Epithelial cell of proximal tubule (primary cell): ENCODE measurements at regions not wholly inside any gene's neighbourhood (a gene's known extent, or its start where the extent isn't known, plus 50 kb on each side); places are given as distances from the start of the nearest gene placed in this dataset.
A peak's percentile ranks its signal among the peaks of the same experiment; 100 is the strongest.
"Not testable (repeated sequence)": the region's sequence is repeated elsewhere in the genome, so short reads cannot be mapped to it uniquely, and the experiment has no call there.

Experiments
- DNase-seq: peaks from one replicate; pipeline ENCODE4 v3.0.0-alpha.2; 2011; ENCODE audit warnings: low read depth
- H3K4me3 ChIP-seq: 2 replicates; pipeline ENCODE4 v1.5.1; 2011; ENCODE audit warnings: low read depth, mild to moderate bottlenecking, low read length
- TF ChIP-seq, protein P1 (sequence below): conservative IDR thresholded peaks from 2 replicates; pipeline ENCODE4 v1.5.1; 2012; ENCODE audit warnings: low read depth, mild to moderate bottlenecking, low read length

DNA sequence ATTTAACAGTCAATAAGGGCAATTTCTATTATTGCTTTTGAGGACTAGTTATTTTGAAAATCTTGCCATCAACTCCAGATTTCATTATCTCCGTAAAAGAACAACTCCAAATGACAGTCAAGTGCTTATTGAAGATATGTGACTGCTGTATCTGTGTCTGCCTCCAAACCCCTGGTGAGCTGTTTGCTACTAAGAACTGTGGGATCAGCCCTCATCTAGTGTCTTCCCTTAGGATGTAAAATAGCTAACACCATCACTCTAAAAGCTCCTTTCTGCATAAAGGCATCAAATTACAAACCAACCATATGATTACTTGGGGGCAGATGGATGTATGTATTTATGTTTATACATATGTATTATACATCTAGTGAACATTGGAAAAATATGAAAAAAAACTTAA is 70.8 kb upstream of the SLC13A1 start:
- no peak for DNase-seq
- TF ChIP-seq, protein P1, sequence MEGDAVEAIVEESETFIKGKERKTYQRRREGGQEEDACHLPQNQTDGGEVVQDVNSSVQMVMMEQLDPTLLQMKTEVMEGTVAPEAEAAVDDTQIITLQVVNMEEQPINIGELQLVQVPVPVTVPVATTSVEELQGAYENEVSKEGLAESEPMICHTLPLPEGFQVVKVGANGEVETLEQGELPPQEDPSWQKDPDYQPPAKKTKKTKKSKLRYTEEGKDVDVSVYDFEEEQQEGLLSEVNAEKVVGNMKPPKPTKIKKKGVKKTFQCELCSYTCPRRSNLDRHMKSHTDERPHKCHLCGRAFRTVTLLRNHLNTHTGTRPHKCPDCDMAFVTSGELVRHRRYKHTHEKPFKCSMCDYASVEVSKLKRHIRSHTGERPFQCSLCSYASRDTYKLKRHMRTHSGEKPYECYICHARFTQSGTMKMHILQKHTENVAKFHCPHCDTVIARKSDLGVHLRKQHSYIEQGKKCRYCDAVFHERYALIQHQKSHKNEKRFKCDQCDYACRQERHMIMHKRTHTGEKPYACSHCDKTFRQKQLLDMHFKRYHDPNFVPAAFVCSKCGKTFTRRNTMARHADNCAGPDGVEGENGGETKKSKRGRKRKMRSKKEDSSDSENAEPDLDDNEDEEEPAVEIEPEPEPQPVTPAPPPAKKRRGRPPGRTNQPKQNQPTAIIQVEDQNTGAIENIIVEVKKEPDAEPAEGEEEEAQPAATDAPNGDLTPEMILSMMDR = no peak
- H3K4me3 ChIP-seq = no peak overlapping the region

DNA sequence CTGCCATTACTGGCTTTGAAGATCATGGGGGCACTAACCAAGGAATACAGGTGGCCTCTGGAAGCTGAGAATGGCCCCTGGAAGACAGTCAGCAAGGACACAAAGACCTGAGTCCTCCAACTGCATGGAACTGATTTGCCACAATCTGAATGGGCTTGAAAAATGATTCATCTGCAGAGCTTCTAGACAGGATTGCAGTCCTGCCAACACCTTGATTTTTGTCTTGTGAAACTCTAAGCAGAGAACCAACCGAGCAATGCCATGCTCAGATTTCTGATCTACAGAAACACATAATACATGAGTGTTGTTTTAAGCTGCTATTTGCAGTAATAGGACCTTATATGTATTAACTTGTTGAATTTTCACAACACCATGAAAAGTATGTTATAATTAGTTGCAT is 66.1 kb upstream of the SLC13A1 start:
- DNase-seq = no peak
- TF ChIP-seq, protein P1 = no peak
- H3K4me3 ChIP-seq = no peak overlapping the region

DNA sequence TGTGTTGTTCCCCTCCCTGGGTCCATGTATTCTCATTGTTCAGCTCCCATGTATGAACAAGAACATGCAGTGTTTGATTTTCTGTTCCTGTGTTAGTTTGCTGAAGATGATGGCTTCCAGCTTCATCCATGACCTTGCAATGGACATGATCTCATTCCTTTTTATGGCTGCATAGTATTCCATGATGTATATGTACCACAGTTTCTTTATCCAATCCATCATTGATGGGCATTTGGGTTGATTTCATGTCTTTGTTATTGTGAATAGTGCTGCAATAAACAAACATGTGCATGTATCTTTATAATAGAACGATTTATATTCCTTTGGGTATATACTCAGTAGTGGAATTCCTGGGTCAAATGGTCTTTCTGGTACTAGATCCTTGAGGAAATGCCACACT is 65.1 kb upstream of the SLC13A1 start:
- H3K4me3 ChIP-seq, DNase-seq: not testable (repeated sequence)

DNA sequence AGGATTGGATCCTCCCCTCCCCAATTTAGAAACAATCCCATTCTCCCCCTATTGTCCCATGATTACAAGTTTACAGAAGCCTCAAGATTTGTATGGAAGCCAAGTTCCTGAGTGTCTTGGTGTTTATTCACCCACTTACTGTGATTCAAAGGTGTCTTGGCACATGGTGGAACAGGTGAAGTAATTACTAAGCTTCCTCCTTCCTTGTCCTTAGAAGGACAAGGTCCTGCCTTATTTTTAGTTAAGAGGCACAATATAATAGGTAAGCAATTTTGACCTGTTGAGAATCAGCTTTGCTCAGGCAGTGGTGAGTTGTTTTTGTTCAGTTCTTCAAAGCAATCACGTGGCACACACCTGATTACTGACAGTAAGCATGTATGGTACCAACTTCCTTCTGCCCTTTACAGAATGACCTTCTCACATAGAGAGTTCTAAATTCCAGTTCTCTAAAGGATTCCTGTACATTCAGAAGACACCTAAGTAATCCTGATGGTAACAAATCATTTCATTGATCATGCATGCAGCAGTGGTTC is 60.7 kb upstream of the SLC13A1 start:
- DNase-seq = peak; percentile 46
- TF ChIP-seq, protein P1 = no peak
- no peak overlapping the region for H3K4me3 ChIP-seq

DNA sequence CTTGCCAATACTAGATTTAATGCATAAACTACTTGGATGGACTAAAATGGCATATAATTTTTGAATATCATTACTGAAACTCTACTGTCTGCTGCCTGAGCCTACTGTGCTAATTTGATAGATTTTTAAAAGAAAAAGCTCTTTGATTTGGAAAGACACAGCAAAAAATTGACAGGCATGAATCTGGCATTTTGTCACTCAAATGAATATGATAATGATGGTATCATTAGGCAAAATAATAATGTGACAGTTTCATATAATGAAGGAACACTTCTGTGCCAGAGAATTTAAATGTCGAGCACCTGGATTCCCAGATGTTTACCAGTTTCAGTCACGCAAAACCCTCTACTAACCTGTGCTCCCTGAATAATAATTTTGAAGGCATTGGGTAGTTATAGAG is 60.0 kb upstream of the SLC13A1 start:
- H3K4me3 ChIP-seq = no peak overlapping the region
- TF ChIP-seq, protein P1 = no peak
- DNase-seq = no peak
